H1 (cell line): ENCODE measurements at regions not wholly inside any gene's neighbourhood (a gene's known extent, or its start where the extent isn't known, plus 50 kb on each side); places are given as distances from the start of the nearest gene placed in this dataset.

ENCODE experiments used
- CTCF ChIA-PET: fragments of 300-600 bp; sonication (Branson Sonifier 250); formaldehyde crosslinking; loops from one replicate; lab custom pipeline; 2021; ENCODE audit not compliant: partially characterized antibody; lab: Charles Lee
- POLR2A ChIA-PET: fragments of 300-600 bp; sonication (Branson Sonifier 250); formaldehyde crosslinking; loops from one replicate; lab custom pipeline; 2021; ENCODE audit warnings: inconsistent platforms; ENCODE audit not compliant: partially characterized antibody; lab: Charles Lee
- DNase-seq, 2 experiments: peaks; one replicate each; pipeline versions ENCODE4 v3.0.0 to v3.0.0-alpha.2; 2010 to 2022; ENCODE audit warnings: low spot score in 2 of 2, low read depth in 1 of 2, mixed read lengths in 1 of 2
- FAIRE-seq: peaks from 2 replicates; lab custom pipeline; 2011; peaks lifted over from hg19 to GRCh38; lab: Jason Lieb, UNC
- H2AFZ ChIP-seq: 2 replicates; pipeline ENCODE4 v1.8.1; 2012; ENCODE audit warnings: low read length, inconsistent platforms
- H2AK5ac ChIP-seq: 2 replicates; pipeline ENCODE4 v1.6.1; 2013; ENCODE audit warnings: low read depth, low read length
- H2BK120ac ChIP-seq: replicated peaks from 2 replicates; pipeline ENCODE3; 2013; ENCODE audit warnings: low read depth, low read length, inconsistent platforms
- H2BK12ac ChIP-seq: 2 replicates; pipeline ENCODE4 v1.6.1; 2013; ENCODE audit warnings: low read depth, low read length
- H2BK15ac ChIP-seq: 2 replicates; pipeline ENCODE4 v1.6.1; 2013; ENCODE audit warnings: low read length
- H2BK20ac ChIP-seq: 2 replicates; pipeline ENCODE4 v1.6.1; 2013; ENCODE audit warnings: low read length
- H2BK5ac ChIP-seq: 2 replicates; pipeline ENCODE4 v1.6.1; 2013; ENCODE audit warnings: low read depth, low read length
- H3K14ac ChIP-seq: 2 replicates; pipeline ENCODE4 v1.6.1; 2013; ENCODE audit warnings: inconsistent platforms; ENCODE audit not compliant: insufficient read length
- H3K18ac ChIP-seq: 2 replicates; pipeline ENCODE4 v1.6.1; 2013; ENCODE audit warnings: low read length; ENCODE audit errors: extremely low read depth
- H3K23ac ChIP-seq: 2 replicates; pipeline ENCODE4 v1.6.1; 2013; ENCODE audit warnings: inconsistent platforms; ENCODE audit not compliant: insufficient read length
- H3K23me2 ChIP-seq: 2 replicates; pipeline ENCODE4 v1.6.1; 2013; ENCODE audit warnings: low read depth, low read length
- H3K27ac ChIP-seq: 2 replicates; pipeline ENCODE4 v1.6.1; 2011; ENCODE audit warnings: low read depth, low read length, inconsistent platforms
- H3K27me3 ChIP-seq, 4 experiments: replicated peaks in 1 of 4; 1 replicate in 1 of 4; 2 replicates in 3 of 4; pipeline versions ENCODE4 v1.6.1 to v1.8.1; 2011 to 2013; ENCODE audit warnings: low read length in 3 of 4, mild to moderate bottlenecking in 3 of 4, inconsistent platforms in 2 of 4, mixed read lengths in 2 of 4, moderate library complexity in 1 of 4; ENCODE audit not compliant: control insufficient read depth in 3 of 4, insufficient read depth in 3 of 4; ENCODE audit errors: extremely low read depth in 1 of 4
- H3K36me3 ChIP-seq, 4 experiments: 2 replicates each; pipeline versions ENCODE4 v1.6.1 to v1.8.1; 2011 to 2013; ENCODE audit warnings: mild to moderate bottlenecking in 4 of 4, low read length in 3 of 4, moderate library complexity in 2 of 4, control low read depth in 1 of 4, inconsistent platforms in 1 of 4; ENCODE audit not compliant: insufficient read depth in 4 of 4, control insufficient read depth in 2 of 4
- H3K4ac ChIP-seq: replicated peaks from 2 replicates; pipeline ENCODE3; 2013; ENCODE audit warnings: low read length, low read depth, mixed read lengths, inconsistent platforms; ENCODE audit not compliant: insufficient read length
- H3K4me1 ChIP-seq, 4 experiments: replicated peaks in 1 of 4; 1 replicate in 1 of 4; 2 replicates in 3 of 4; pipeline versions ENCODE4 v1.6.1 to v1.8.1; 2011 to 2013; ENCODE audit warnings: low read length in 3 of 4, inconsistent platforms in 2 of 4, mixed read lengths in 1 of 4; ENCODE audit not compliant: insufficient read depth in 4 of 4, control insufficient read depth in 3 of 4
- H3K4me2 ChIP-seq, 2 experiments: 2 replicates each; pipeline versions ENCODE4 v1.6.1 to v1.8.1; 2011 to 2013; ENCODE audit warnings: low read depth in 2 of 2, low read length in 2 of 2, control low read depth in 1 of 2, inconsistent platforms in 1 of 2, mild to moderate bottlenecking in 1 of 2; ENCODE audit not compliant: insufficient read depth in 1 of 2
- H3K4me3 ChIP-seq, 4 experiments: fragments of 200-600, 300-600 bp in 1 of 4; sonication (generic), shearing (Covaris generic), sonication (Bioruptor Twin) in 1 of 4; 2 replicates each; pipeline versions ENCODE4 v1.5.1 to v1.8.1; 2011 to 2016; ENCODE audit warnings: low read length in 4 of 4, low read depth in 3 of 4, control low read depth in 2 of 4, inconsistent platforms in 2 of 4, mild to moderate bottlenecking in 2 of 4, mixed read lengths in 1 of 4, moderate library complexity in 1 of 4; ENCODE audit not compliant: insufficient read depth in 2 of 4; ENCODE audit errors: extremely low read depth in 1 of 4
- H3K56ac ChIP-seq: replicated peaks from 2 replicates; pipeline ENCODE3; 2013; ENCODE audit warnings: low read depth, mild to moderate bottlenecking, mixed read lengths, low read length, inconsistent platforms; ENCODE audit not compliant: insufficient read length
- H3K79me1 ChIP-seq: 2 replicates; pipeline ENCODE4 v1.6.1; 2013; ENCODE audit warnings: low read depth, low read length, control low read depth
- H3K79me2 ChIP-seq, 2 experiments: 2 replicates each; pipeline versions ENCODE4 v1.6.1 to v1.8.1; 2012 to 2013; ENCODE audit warnings: low read length in 2 of 2, mild to moderate bottlenecking in 2 of 2, inconsistent platforms in 1 of 2; ENCODE audit not compliant: insufficient read depth in 2 of 2, control insufficient read depth in 1 of 2
- H3K9ac ChIP-seq, 4 experiments: replicated peaks in 1 of 4; 1 replicate in 1 of 4; 2 replicates in 3 of 4; pipeline versions ENCODE4 v1.6.1 to v1.8.1; 2011 to 2013; ENCODE audit warnings: low read depth in 3 of 4, low read length in 3 of 4, control low read depth in 2 of 4, mild to moderate bottlenecking in 2 of 4, moderate library complexity in 2 of 4, inconsistent platforms in 1 of 4; ENCODE audit errors: extremely low read depth in 1 of 4
- H3K9me3 ChIP-seq, 2 experiments: 2 replicates each; pipeline versions ENCODE4 v1.6.1 to v1.8.1; 2012 to 2013; ENCODE audit warnings: mild to moderate bottlenecking in 2 of 2, moderate library complexity in 2 of 2, control low read depth in 1 of 2, inconsistent platforms in 1 of 2, low read depth in 1 of 2, low read length in 1 of 2, mixed read lengths in 1 of 2; ENCODE audit not compliant: insufficient read depth in 2 of 2
- H4K20me1 ChIP-seq, 2 experiments: replicated peaks in 1 of 2; 2 replicates each; pipeline versions ENCODE3 to v1.8.1; 2011 to 2013; ENCODE audit warnings: inconsistent platforms in 2 of 2, low read length in 2 of 2, mild to moderate bottlenecking in 1 of 2; ENCODE audit not compliant: insufficient read depth in 2 of 2, control insufficient read depth in 1 of 2
- H4K5ac ChIP-seq: 2 replicates; pipeline ENCODE4 v1.6.1; 2013; ENCODE audit warnings: low read length, low read depth, mixed read lengths, inconsistent platforms; ENCODE audit not compliant: insufficient read length
- H4K8ac ChIP-seq: 2 replicates; pipeline ENCODE4 v1.8.0; 2013; ENCODE audit warnings: mild to moderate bottlenecking, moderate library complexity, low read length, inconsistent platforms; ENCODE audit not compliant: insufficient read depth; ENCODE audit errors: extremely low read depth
- H4K91ac ChIP-seq: replicated peaks from 2 replicates; pipeline ENCODE3; 2013; ENCODE audit warnings: low read length, mixed read lengths, inconsistent platforms; ENCODE audit not compliant: insufficient read length
- CBX8 ChIP-seq: fragments of 300-800, 300-1000 bp; sonication (generic); IDR thresholded peaks from 2 replicates; pipeline ENCODE4 v1.7.1; 2016; ENCODE audit warnings: low read depth, low read length, borderline replicate concordance
- CTCF ChIP-seq, 3 experiments: IDR thresholded peaks; 1 replicate in 2 of 3; 2 replicates in 1 of 3; pipeline versions ENCODE4 v1.5.1 to v1.6.1; 2011; ENCODE audit warnings: low read length in 3 of 3, mild to moderate bottlenecking in 3 of 3, inconsistent platforms in 2 of 3, low read depth in 1 of 3, moderate library complexity in 1 of 3; ENCODE audit not compliant: insufficient read depth in 1 of 3; ENCODE audit errors: control extremely low read depth in 1 of 3
- EZH2 ChIP-seq: fragments of 200-600 bp; sonication (generic); IDR thresholded peaks from 2 replicates; pipeline ENCODE4 v1.7.1; 2012; ENCODE audit warnings: low read depth, mild to moderate bottlenecking, moderate library complexity, low read length, inconsistent platforms; ENCODE audit not compliant: severe bottlenecking
- JUN ChIP-seq: IDR thresholded peaks from 2 replicates; pipeline ENCODE4 v1.6.1; 2011; ENCODE audit warnings: low read depth, mild to moderate bottlenecking, improper control_type of control experiment, low read length
- NANOG ChIP-seq: IDR thresholded peaks from 2 replicates; pipeline ENCODE4 v1.6.1; 2011; ENCODE audit warnings: low read length, low read depth, mild to moderate bottlenecking, inconsistent platforms; ENCODE audit not compliant: insufficient read depth, poor library complexity, severe bottlenecking
- WGBS, 2 experiments: shearing (Covaris generic) in 1 of 2; methylation state at CpG; one replicate each; pipeline versions ENCODE4 v1.1.6 to v1.1.7; 2013 to 2015; ENCODE audit warnings: low lambda C conversion rate in 2 of 2, mixed read lengths in 2 of 2, inconsistent platforms in 1 of 2, low coverage in 1 of 2, missing lambda C conversion rate in 1 of 2; ENCODE audit not compliant: insufficient replicate concordance in 2 of 2, insufficient coverage in 1 of 2, insufficient read length in 1 of 2; ENCODE audit errors: extremely low coverage in 1 of 2, missing lambda C conversion rate in 1 of 2; 5-methylcytosine and 5-hydroxymethylcytosine counted together

DNA sequence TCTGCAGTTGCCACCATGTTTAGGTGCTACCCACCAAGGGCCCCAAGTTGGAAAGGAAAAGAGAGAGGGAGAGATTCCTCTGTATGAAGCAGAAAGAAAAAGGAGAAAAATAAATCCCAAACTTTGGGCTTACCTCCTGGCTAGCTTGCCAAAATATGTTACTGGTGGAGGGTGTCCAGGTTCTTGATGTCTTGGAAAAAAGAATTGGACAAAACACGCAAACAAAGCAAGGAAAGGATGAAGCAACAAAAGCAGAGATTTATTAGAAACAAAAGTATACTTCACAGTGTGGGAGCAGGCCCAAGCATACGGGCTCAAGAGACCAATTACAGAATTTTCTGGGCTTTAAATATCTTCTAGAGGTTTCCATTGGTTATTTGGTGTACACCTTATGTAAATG lies 204.5 kb upstream of the LRRC7 start:
- H3K23ac ChIP-seq: no peak overlapping the region
- FAIRE-seq (no peak), DNase-seq (no peak)
- no peak overlapping the region for H2BK5ac ChIP-seq
- H2AFZ ChIP-seq: no peak overlapping the region
- no peak overlapping the region for H2AK5ac ChIP-seq
- H2BK120ac ChIP-seq: no peak overlapping the region
- H3K4ac ChIP-seq: no peak overlapping the region
- H3K79me2 ChIP-seq: no peaks in the 10 kb centered on the region
- ChIA-PET CTCF (no interaction called here), POLR2A (no interaction called here)
- no peak overlapping the region for H3K4me2 ChIP-seq
- H4K20me1 ChIP-seq: no peaks in the 10 kb centered on the region
- no peaks in the 10 kb centered on the region for H3K4me1 ChIP-seq
- H2BK12ac ChIP-seq: no peak overlapping the region
- H3K27me3 ChIP-seq: no peaks in the 10 kb centered on the region
- H3K14ac ChIP-seq: no peak overlapping the region
- no peak overlapping the region for H3K27ac ChIP-seq
- peaks cover 0 to 4% of the 10 kb centered on the region in 2 experiments; a peak in 1 of 4 replicates for H3K9me3 ChIP-seq
- no peak overlapping the region for H3K56ac ChIP-seq
- H4K8ac ChIP-seq: no peak overlapping the region
- no peak overlapping the region for H4K91ac ChIP-seq
- no peak overlapping the region for H3K4me3 ChIP-seq
- H3K9ac ChIP-seq: no peak overlapping the region
- no peaks in the 10 kb centered on the region for H3K23me2 ChIP-seq
- no peaks in the 10 kb centered on the region for H3K79me1 ChIP-seq
- H4K5ac ChIP-seq: no peak overlapping the region
- 94% methylated on average over 2 of the region's 2 CpGs; no CpG with 5 or more reads in 1 of the 2 experiments for WGBS, 2 experiments
- no peak overlapping the region for H2BK20ac ChIP-seq
- no peaks in the 10 kb centered on the region for H3K36me3 ChIP-seq
- H3K18ac ChIP-seq: no peak overlapping the region
- no peak overlapping the region for H2BK15ac ChIP-seq
- TF ChIP-seq CTCF (IDR thresholded peaks at IDR 0.05; ENCODE audit: control extremely low read depth in 1 of 3, insufficient read depth in 1 of 3, low read depth in 1 of 3, low read length in 3 of 3) (no peak), EZH2 (no peak), NANOG (no peak), CBX8 (no peak), JUN (no peak)
